PFSK-1 (cell line): ENCODE measurements at regions not wholly inside any gene's neighbourhood (a gene's known extent, or its start where the extent isn't known, plus 50 kb on each side); places are given as distances from the start of the nearest gene placed in this dataset.

Source experiments
- POLR2AphosphoS5 ChIP-seq: IDR thresholded peaks from 2 replicates; pipeline ENCODE4 v1.6.1; 2012; ENCODE audit warnings: low read depth, mild to moderate bottlenecking, control low read depth, low read length, moderate library complexity
- REST ChIP-seq, 2 experiments: IDR thresholded peaks; 2 replicates each; pipeline versions ENCODE4 v1.6.1 to v1.8.0; 2011 to 2012; ENCODE audit warnings: low read depth in 2 of 2, low read length in 2 of 2, control low read depth in 1 of 2, inconsistent platforms in 1 of 2, mild to moderate bottlenecking in 1 of 2, moderate library complexity in 1 of 2; ENCODE audit not compliant: insufficient read depth in 1 of 2
- SIN3A ChIP-seq: IDR thresholded peaks from 2 replicates; pipeline ENCODE4 v1.6.1; 2012; ENCODE audit warnings: mild to moderate bottlenecking, low read length, moderate library complexity, borderline replicate concordance; ENCODE audit not compliant: insufficient read depth

GRCh38 chr13:61852116-61852619 is 436.5 kb upstream of the PCDH20 start:
- TF ChIP-seq POLR2AphosphoS5 (no peak), REST (IDR thresholded peaks at IDR 0.05; ENCODE audit: insufficient read depth in 1 of 2, low read depth in 2 of 2, low read length in 2 of 2) (no peak), SIN3A (no peak)
